ENCODE measurements at regions not wholly inside any gene's neighbourhood (a gene's known extent, or its start where the extent isn't known, plus 50 kb on each side); places are given as distances from the start of the nearest gene placed in this dataset.

- DNase-seq (ENCODE audit: low read depth, low spot score), result no peak
These were observed 58.2 kb downstream of the ESM1 start for GRCh38 chr5:54927097-54927746.

GRCh38 chr5:54924487-54924886 is 60.9 kb downstream of the ESM1 start:
- no peak for DNase-seq (ENCODE audit: low read depth, low spot score)

DNA sequence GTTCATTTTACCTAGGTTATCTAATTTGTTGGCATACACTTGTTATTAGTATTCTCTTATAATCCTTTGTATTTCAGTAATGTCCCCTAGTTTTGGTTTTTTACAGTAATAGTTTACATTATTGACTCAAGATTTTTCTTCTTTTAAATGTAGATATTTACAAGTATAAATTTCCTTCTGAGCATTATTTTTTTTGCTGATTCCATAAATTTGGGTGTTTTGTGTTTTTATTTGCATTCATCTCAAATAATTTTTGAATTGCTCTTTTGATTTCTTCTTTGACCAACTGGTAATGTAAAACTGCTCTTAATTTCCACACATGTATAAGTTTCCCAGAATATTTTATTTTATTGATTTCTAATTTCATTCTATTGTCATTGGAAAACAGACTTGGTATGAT is 68.1 kb downstream of the ESM1 start:
- no peak for DNase-seq (ENCODE audit: low read depth, low spot score)

DNA sequence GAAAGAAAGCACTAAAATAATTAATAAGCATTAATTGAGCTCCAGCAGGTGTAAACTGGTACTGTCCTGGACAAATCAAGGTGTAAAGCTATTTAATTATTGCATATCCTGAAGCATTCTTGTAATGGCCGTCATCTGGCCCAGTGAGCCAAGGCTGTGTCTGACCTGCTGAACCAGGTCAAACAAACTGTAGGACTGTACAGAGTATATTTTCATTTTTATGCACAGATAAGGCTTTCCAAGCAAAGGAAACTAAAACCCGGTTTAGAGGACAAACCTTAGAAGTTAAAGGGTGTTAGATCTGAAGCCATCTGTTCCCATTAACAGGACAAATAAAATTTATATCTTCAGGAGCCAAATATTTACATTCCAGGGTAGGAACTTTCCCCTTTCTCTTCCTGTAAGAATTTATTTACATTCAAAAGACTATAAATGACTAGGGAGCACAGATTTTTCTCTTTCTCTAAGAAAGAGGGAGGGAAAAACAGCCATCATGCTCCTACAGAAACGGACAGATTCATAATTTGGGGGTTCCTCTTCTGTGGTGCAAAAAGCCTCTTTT is 69.8 kb downstream of the ESM1 start:
- no peak for DNase-seq (ENCODE audit: low read depth, low spot score)

- DNase-seq (ENCODE audit: low read depth, low spot score), result no peak
These were observed 73.4 kb downstream of the ESM1 start for GRCh38 chr5:54912021-54912420.

DNA sequence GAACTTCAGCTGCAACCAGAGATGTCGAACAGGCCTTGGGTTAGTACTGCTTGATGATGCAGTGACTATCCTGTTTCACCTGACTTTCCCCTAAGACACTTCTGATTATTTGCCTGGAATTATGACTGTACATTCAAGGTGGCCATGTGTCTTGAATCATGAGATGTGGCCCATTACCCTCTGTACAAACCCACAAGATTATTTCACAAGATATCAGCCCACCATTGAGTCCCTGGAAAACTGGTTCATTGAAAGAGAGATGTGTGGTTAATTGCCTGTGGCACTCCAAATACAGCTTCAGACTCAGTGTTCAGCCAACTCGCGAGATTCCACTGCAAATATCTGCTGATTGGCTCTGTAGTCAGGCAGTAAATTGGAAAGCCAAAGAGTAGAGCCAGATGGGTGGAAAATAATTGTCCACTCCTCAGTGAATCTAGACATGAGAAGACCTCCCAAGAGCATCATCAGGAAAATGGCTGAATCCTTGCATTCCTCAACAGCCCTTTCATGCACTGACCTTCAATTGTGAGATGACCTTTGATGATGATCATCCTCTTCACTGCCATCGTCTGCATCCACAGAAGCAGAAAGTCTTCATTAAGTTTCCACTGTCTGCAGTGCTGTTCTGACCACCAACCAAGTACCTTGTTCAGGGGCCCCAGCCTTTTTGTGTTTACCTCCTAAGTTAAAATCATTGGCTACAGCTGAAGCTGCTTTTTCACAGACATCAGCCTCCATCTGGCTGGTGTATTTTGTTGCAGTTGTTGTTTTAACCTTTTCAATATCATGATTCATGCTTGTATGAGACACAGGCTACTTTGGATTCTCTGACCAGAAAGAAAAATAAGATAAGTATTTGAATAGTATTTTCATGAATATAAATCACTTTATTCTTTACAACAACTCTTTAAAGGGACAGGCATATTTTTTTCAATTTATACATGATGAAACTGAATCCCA is 75.2 kb downstream of the ESM1 start:
- DNase-seq (ENCODE audit: low read depth, low spot score), result peak; percentile 44

DNA sequence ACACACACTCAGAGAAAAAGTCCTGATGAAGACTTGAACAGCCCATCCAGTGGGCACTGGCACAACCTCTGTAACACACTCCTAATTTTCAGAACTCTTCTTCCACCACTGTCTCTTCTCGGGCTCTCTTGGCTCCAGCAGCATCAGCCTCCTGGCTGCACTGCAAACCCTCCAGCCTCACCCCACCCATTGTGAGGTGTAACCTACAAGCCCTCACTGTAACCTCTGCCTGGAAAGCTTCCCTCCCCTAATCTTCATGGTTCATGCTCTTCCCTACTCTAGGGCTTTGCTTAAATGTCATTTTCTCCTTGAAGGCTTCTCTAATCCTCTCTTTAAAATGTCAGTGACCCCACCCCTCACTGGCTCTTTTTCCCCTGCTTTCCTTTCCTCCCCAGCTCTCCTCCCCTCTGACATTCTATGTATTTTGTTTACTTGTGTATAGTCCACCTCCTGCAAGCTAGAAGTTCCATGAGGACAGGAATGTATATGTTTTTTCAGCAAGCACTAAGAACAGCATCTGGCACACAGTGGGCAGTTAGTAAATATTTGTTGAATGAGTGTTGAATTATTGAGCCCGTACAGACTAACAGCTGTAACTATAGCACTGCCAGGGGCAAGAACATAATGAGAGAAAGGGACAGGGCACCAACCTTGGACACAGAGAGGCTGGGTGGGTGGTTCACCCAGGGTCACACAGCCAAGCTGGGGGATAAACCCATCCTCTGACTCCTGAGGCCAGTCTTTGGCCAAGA is 76.4 kb downstream of the ESM1 start:
- DNase-seq (ENCODE audit: low read depth, low spot score), result no peak

GRCh38 chr5:54905942-54906537 is 79.4 kb downstream of the ESM1 start:
- no peak for DNase-seq (ENCODE audit: low read depth, low spot score)

- no peak for DNase-seq (ENCODE audit: low read depth, low spot score)
These were observed 80.1 kb downstream of the ESM1 start for GRCh38 chr5:54905246-54905795.

- DNase-seq (ENCODE audit: low read depth, low spot score), result no peak
These were observed 81.0 kb downstream of the ESM1 start for GRCh38 chr5:54904425-54904824.

GRCh38 chr5:54902791-54903473 is 82.5 kb downstream of the ESM1 start:
- no peak for DNase-seq (ENCODE audit: low read depth, low spot score)

- no peak for DNase-seq (ENCODE audit: low read depth, low spot score)
These were observed 84.2 kb downstream of the ESM1 start for GRCh38 chr5:54900984-54901725.

DNA sequence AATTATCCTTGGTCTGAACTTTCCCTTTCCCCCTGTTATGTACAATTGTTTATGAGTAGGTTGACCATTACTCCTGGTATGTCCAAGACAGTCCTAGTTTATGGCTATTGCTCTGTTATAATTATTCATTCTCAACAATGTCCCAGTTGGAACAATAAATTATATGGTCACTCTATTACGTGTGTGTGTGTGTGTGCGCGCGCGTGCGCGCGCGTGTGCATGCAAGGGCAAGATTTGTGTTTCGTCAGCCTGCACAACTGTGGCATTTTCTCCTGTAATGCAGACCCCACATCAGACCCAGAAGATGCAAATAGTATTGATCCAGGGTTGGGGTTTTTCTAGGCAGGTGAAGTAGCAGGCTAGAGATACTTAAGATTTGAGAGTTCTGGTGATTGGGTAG is 88.4 kb downstream of the ESM1 start:
- DNase-seq (ENCODE audit: low read depth, low spot score), result no peak

- no peak for DNase-seq (ENCODE audit: low read depth, low spot score)
These were observed 89.5 kb downstream of the ESM1 start for GRCh38 chr5:54895816-54896341.

- DNase-seq (ENCODE audit: low read depth, low spot score), result no peak
These were observed 90.2 kb downstream of the ESM1 start for GRCh38 chr5:54894957-54895815.

- DNase-seq (ENCODE audit: low read depth, low spot score), result no peak
These were observed 95.6 kb downstream of the ESM1 start for GRCh38 chr5:54889826-54890225.

GRCh38 chr5:54887663-54888062 is 97.7 kb downstream of the ESM1 start:
- DNase-seq (ENCODE audit: low read depth, low spot score), result no peak

GRCh38 chr5:54886866-54887265 is 98.5 kb downstream of the ESM1 start:
- no peak for DNase-seq (ENCODE audit: low read depth, low spot score)

DNA sequence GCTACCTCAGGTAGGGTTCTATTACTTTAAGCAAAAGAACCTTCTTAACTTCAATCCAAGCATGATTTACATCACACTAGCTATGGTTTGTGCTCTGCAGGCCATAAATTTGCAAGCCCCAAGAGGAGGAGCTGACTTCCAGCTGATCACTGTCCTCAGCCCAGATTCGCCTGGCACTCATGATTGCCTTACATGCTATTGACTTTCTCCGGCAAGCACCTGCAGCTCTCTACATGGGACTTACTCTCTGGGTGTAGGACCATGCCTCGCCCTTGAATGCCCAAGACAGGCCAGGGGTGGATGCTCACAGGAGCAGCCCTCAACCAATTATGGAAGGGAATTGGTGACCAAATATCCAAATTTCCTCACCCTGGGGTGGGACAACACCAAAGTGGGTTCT is 99.8 kb downstream of the ESM1 start:
- no peak for DNase-seq (ENCODE audit: low read depth, low spot score)
